ENCODE measurements at regions not wholly inside any gene's neighbourhood (a gene's known extent, or its start where the extent isn't known, plus 50 kb on each side); places are given as distances from the start of the nearest gene placed in this dataset.

DNA sequence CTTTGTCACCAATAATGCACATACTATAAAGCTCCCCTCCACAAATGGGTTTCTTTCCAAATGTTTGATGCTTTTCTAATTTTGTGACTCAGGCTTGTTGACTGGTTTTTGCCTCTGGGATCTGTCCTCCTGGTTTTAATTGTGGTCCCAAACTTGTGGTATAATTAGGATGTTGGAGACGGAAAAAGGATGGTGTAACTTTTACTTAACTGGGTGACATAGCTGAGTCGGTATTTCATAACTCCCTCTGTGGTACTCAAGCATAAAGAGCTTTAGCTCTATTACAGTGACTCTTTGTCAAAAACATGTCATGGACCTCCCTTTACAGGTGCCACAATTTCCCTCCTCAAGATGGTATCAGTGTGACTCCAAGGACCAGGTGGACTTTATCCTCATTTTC is 119.7 kb upstream of the RBPJ start:
- Histone ChIP-seq H3K27me3 (ENCODE audit: insufficient read depth, low read depth, severe bottlenecking) (no peaks in the 10 kb centered on the region), H3K27ac (no peak overlapping the region)
- no peak for DNase-seq

GRCh38 chr4:26204249-26204825 is 116.5 kb upstream of the RBPJ start:
- TF ChIP-seq, protein P1, sequence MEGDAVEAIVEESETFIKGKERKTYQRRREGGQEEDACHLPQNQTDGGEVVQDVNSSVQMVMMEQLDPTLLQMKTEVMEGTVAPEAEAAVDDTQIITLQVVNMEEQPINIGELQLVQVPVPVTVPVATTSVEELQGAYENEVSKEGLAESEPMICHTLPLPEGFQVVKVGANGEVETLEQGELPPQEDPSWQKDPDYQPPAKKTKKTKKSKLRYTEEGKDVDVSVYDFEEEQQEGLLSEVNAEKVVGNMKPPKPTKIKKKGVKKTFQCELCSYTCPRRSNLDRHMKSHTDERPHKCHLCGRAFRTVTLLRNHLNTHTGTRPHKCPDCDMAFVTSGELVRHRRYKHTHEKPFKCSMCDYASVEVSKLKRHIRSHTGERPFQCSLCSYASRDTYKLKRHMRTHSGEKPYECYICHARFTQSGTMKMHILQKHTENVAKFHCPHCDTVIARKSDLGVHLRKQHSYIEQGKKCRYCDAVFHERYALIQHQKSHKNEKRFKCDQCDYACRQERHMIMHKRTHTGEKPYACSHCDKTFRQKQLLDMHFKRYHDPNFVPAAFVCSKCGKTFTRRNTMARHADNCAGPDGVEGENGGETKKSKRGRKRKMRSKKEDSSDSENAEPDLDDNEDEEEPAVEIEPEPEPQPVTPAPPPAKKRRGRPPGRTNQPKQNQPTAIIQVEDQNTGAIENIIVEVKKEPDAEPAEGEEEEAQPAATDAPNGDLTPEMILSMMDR (IDR thresholded peaks at IDR 0.05; ENCODE audit: low read depth, low read length): no peak
- Histone ChIP-seq H3K9me3 (ENCODE audit: severe bottlenecking) (peaks cover 2% of the 10 kb centered on the region), H3K27me3 (ENCODE audit: insufficient read depth, low read depth, severe bottlenecking) (no peaks in the 10 kb centered on the region), H3K27ac (no peak overlapping the region), H3K4me3 (ENCODE audit: low read depth, low read length) (no peak overlapping the region), H3K36me3 (no peaks in the 10 kb centered on the region)
- no peak for DNase-seq

More for the DNA sequence above, 119.7 kb upstream of the RBPJ start:
- TF ChIP-seq, protein P1 (IDR thresholded peaks at IDR 0.05; ENCODE audit: low read depth, low read length): no peak
- no peaks in the 10 kb centered on the region for H3K36me3 ChIP-seq
- peaks cover 2% of the 10 kb centered on the region for H3K9me3 ChIP-seq (ENCODE audit: severe bottlenecking)
- H3K4me3 ChIP-seq (ENCODE audit: low read depth, low read length): no peak overlapping the region

DNA sequence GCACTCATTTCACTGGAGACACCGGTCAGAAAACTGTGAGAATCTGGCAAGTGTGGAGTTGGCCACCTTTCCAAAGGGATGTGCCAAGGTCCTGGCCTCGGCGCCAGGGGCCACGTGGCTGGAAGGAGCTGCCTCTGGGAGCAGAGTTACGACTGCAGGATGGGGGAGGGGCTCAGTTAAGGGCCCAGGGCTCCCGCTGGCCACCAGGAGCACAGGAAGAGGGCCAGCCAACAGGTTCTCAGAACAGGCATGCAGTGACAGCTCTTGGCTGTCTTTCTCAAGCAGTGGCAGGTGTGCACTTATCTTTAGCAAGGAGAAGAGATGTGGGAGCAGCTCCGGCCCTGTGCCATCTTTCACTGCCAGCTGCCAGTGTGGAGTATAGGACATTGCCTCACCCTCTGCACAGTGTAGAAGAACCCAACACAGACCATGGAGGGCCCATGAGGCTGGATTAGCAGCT is 115.9 kb upstream of the RBPJ start:
- Histone ChIP-seq H3K27ac (no peak overlapping the region), H3K4me3 (ENCODE audit: low read depth, low read length) (no peak overlapping the region), H3K9me3 (ENCODE audit: severe bottlenecking) (peaks cover 2% of the 10 kb centered on the region), H3K36me3 (no peaks in the 10 kb centered on the region), H3K27me3 (ENCODE audit: insufficient read depth, low read depth, severe bottlenecking) (no peaks in the 10 kb centered on the region)
- TF ChIP-seq, protein P1 (IDR thresholded peaks at IDR 0.05; ENCODE audit: low read depth, low read length): no peak
- no peak for DNase-seq

DNA sequence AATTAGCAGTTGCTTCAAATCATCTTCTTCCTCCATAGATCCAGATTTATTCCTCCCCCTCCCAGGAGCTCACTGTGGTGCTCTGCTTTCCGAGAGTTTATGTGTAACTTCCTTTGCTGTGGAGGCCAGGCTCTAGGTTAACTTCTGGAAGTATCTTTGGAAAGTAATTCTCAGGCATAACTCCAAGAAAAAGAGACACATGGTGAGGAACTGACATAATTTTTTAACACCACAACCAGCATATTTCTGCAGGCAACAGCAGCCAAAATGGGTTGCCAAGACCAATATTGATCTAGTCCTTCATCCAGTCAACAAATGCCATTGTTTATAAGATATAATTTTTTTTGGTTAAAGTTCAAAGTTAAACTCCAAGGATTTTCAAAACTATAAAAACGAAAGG is 114.5 kb upstream of the RBPJ start:
- no peaks in the 10 kb centered on the region for H3K27me3 ChIP-seq (ENCODE audit: insufficient read depth, low read depth, severe bottlenecking)
- DNase-seq: no peak
- no peaks in the 10 kb centered on the region for H3K36me3 ChIP-seq
- peaks cover 2% of the 10 kb centered on the region for H3K9me3 ChIP-seq (ENCODE audit: severe bottlenecking)
- no peak overlapping the region for H3K4me3 ChIP-seq (ENCODE audit: low read depth, low read length)
- TF ChIP-seq, protein P1 (IDR thresholded peaks at IDR 0.05; ENCODE audit: low read depth, low read length): no peak
- no peak overlapping the region; the same call in 1 of the 2 replicates for H3K27ac ChIP-seq

GRCh38 chr4:26206999-26207398 is 113.8 kb upstream of the RBPJ start:
- TF ChIP-seq, protein P1 (IDR thresholded peaks at IDR 0.05; ENCODE audit: low read depth, low read length): no peak
- DNase-seq: peak; percentile 32
- Histone ChIP-seq H3K27ac (peak overlapping the region; percentile 47), H3K9me3 (ENCODE audit: severe bottlenecking) (peaks cover 2% of the 10 kb centered on the region), H3K36me3 (no peaks in the 10 kb centered on the region), H3K27me3 (ENCODE audit: insufficient read depth, low read depth, severe bottlenecking) (no peaks in the 10 kb centered on the region), H3K4me3 (ENCODE audit: low read depth, low read length) (no peak overlapping the region)

GRCh38 chr4:26207631-26208030 is 113.2 kb upstream of the RBPJ start:
- no peak overlapping the region for H3K27ac ChIP-seq
- H3K9me3 ChIP-seq (ENCODE audit: severe bottlenecking): peaks cover 2% of the 10 kb centered on the region
- no peak for DNase-seq

More at GRCh38 chr4:26207631-26208030, 113.2 kb upstream of the RBPJ start:
- no peaks in the 10 kb centered on the region for H3K27me3 ChIP-seq (ENCODE audit: insufficient read depth, low read depth, severe bottlenecking)
- H3K36me3 ChIP-seq: no peaks in the 10 kb centered on the region
- TF ChIP-seq, protein P1 (IDR thresholded peaks at IDR 0.05; ENCODE audit: low read depth, low read length): no peak
- H3K4me3 ChIP-seq (ENCODE audit: low read depth, low read length): no peak overlapping the region
